ENCODE measurements at regions not wholly inside any gene's neighbourhood (a gene's known extent, or its start where the extent isn't known, plus 50 kb on each side); places are given as distances from the start of the nearest gene placed in this dataset.
"Not testable (repeated sequence)": the region's sequence is repeated elsewhere in the genome, so short reads cannot be mapped to it uniquely, and the experiment has no call there.

- TF ChIP-seq SUZ12 (IDR thresholded peaks at IDR 0.05; ENCODE audit: extremely low read depth, insufficient read depth, insufficient read length) (no peak), YY1 (IDR thresholded peaks at IDR 0.05; ENCODE audit: insufficient read depth, insufficient read length) (no peak), ZNF274 (IDR thresholded peaks at IDR 0.05; ENCODE audit: low read depth, low read length) (no peak)
- Histone ChIP-seq H3K9ac (ENCODE audit: insufficient read length, low read depth) (no peak overlapping the region), H3K36me3 (ENCODE audit: insufficient read depth, insufficient read length, low read length) (no peaks in the 10 kb centered on the region), H3K9me3 (ENCODE audit: insufficient read depth, low read length) (peaks cover 10% of the 10 kb centered on the region; the same call in 1 of the 2 replicates), H3K4me1 (ENCODE audit: insufficient read depth, insufficient read length) (no peaks in the 10 kb centered on the region), H3K27me3 (ENCODE audit: insufficient read depth, insufficient read length) (no peaks in the 10 kb centered on the region), H3K4me3 (ENCODE audit: insufficient read length, low read depth) (no peak overlapping the region)
- no peak for DNase-seq (ENCODE audit: low read depth, low spot score)
Observed at GRCh38 chr1:147053269-147053668, 115.1 kb downstream of the NBPF12 start.

- H3K9me3 ChIP-seq (ENCODE audit: insufficient read depth, low read length): peaks cover 5% of the 10 kb centered on the region; the same call in 1 of the 2 replicates
- H3K27me3 ChIP-seq (ENCODE audit: insufficient read depth, insufficient read length): no peaks in the 10 kb centered on the region
- no peak for DNase-seq (ENCODE audit: low read depth, low spot score)
- no peak overlapping the region for H3K9ac ChIP-seq (ENCODE audit: insufficient read length, low read depth)
- H3K4me3 ChIP-seq (ENCODE audit: insufficient read length, low read depth): no peak overlapping the region
- TF ChIP-seq SUZ12 (IDR thresholded peaks at IDR 0.05; ENCODE audit: extremely low read depth, insufficient read depth, insufficient read length): no peak
- no peak for TF ChIP-seq YY1 (IDR thresholded peaks at IDR 0.05; ENCODE audit: insufficient read depth, insufficient read length)
- TF ChIP-seq ZNF274 (IDR thresholded peaks at IDR 0.05; ENCODE audit: low read depth, low read length): no peak
- no peaks in the 10 kb centered on the region for H3K4me1 ChIP-seq (ENCODE audit: insufficient read depth, insufficient read length)
- H3K36me3 ChIP-seq (ENCODE audit: insufficient read depth, insufficient read length, low read length): no peaks in the 10 kb centered on the region
Observed at GRCh38 chr1:147052677-147053076, 114.6 kb downstream of the NBPF12 start.

- no peak for DNase-seq (ENCODE audit: low read depth, low spot score)
- Histone ChIP-seq H3K36me3 (ENCODE audit: insufficient read depth, insufficient read length, low read length) (no peaks in the 10 kb centered on the region), H3K4me1 (ENCODE audit: insufficient read depth, insufficient read length) (no peaks in the 10 kb centered on the region), H3K9ac (ENCODE audit: insufficient read length, low read depth) (no peak overlapping the region), H3K4me3 (ENCODE audit: insufficient read length, low read depth) (no peak overlapping the region), H3K9me3 (ENCODE audit: insufficient read depth, low read length) (no peaks in the 10 kb centered on the region), H3K27me3 (ENCODE audit: insufficient read depth, insufficient read length) (no peaks in the 10 kb centered on the region)
- TF ChIP-seq ZNF274 (IDR thresholded peaks at IDR 0.05; ENCODE audit: low read depth, low read length) (no peak), YY1 (IDR thresholded peaks at IDR 0.05; ENCODE audit: insufficient read depth, insufficient read length) (no peak)
Observed at GRCh38 chr1:147052143-147052542, 114.0 kb downstream of the NBPF12 start.

GRCh38 chr1:147051136-147051535 lies 113.0 kb downstream of the NBPF12 start:
- Histone ChIP-seq H3K4me3 (ENCODE audit: insufficient read length, low read depth) (no peak overlapping the region), H3K9me3 (ENCODE audit: insufficient read depth, low read length) (no peaks in the 10 kb centered on the region), H3K9ac (ENCODE audit: insufficient read length, low read depth) (no peak overlapping the region), H3K36me3 (ENCODE audit: insufficient read depth, insufficient read length, low read length) (no peaks in the 10 kb centered on the region), H3K27me3 (ENCODE audit: insufficient read depth, insufficient read length) (no peaks in the 10 kb centered on the region), H3K4me1 (ENCODE audit: insufficient read depth, insufficient read length) (no peaks in the 10 kb centered on the region)
- DNase-seq (ENCODE audit: low read depth, low spot score): no peak
- TF ChIP-seq SUZ12 (IDR thresholded peaks at IDR 0.05; ENCODE audit: extremely low read depth, insufficient read depth, insufficient read length): no peak
- TF ChIP-seq ZNF274 (IDR thresholded peaks at IDR 0.05; ENCODE audit: low read depth, low read length): no peak
- no peak for TF ChIP-seq YY1 (IDR thresholded peaks at IDR 0.05; ENCODE audit: insufficient read depth, insufficient read length)

GRCh38 chr1:147050654-147051053 lies 112.5 kb downstream of the NBPF12 start:
- Histone ChIP-seq H3K4me1 (ENCODE audit: insufficient read depth, insufficient read length) (no peaks in the 10 kb centered on the region), H3K4me3 (ENCODE audit: insufficient read length, low read depth) (no peak overlapping the region), H3K9me3 (ENCODE audit: insufficient read depth, low read length) (no peaks in the 10 kb centered on the region), H3K9ac (ENCODE audit: insufficient read length, low read depth) (no peak overlapping the region), H3K36me3 (ENCODE audit: insufficient read depth, insufficient read length, low read length) (no peaks in the 10 kb centered on the region), H3K27me3 (ENCODE audit: insufficient read depth, insufficient read length) (no peaks in the 10 kb centered on the region)
- TF ChIP-seq SUZ12 (IDR thresholded peaks at IDR 0.05; ENCODE audit: extremely low read depth, insufficient read depth, insufficient read length): no peak
- TF ChIP-seq ZNF274 (IDR thresholded peaks at IDR 0.05; ENCODE audit: low read depth, low read length): no peak
- no peak for DNase-seq (ENCODE audit: low read depth, low spot score)

GRCh38 chr1:147046863-147047394 lies 108.8 kb downstream of the NBPF12 start:
- not testable (repeated sequence) for H3K27me3 ChIP-seq (ENCODE audit: insufficient read depth, insufficient read length); H3K4me3 ChIP-seq (ENCODE audit: insufficient read length, low read depth); DNase-seq (ENCODE audit: low read depth, low spot score); H3K9ac ChIP-seq (ENCODE audit: insufficient read length, low read depth); H3K4me1 ChIP-seq (ENCODE audit: insufficient read depth, insufficient read length); H3K9me3 ChIP-seq (ENCODE audit: insufficient read depth, low read length); H3K36me3 ChIP-seq (ENCODE audit: insufficient read depth, insufficient read length, low read length)

- Histone ChIP-seq H3K9ac (ENCODE audit: insufficient read length, low read depth) (no peak overlapping the region), H3K4me3 (ENCODE audit: insufficient read length, low read depth) (no peak overlapping the region), H3K9me3 (ENCODE audit: insufficient read depth, low read length) (no peaks in the 10 kb centered on the region), H3K36me3 (ENCODE audit: insufficient read depth, insufficient read length, low read length) (no peaks in the 10 kb centered on the region), H3K4me1 (ENCODE audit: insufficient read depth, insufficient read length) (no peaks in the 10 kb centered on the region), H3K27me3 (ENCODE audit: insufficient read depth, insufficient read length) (no peaks in the 10 kb centered on the region)
- TF ChIP-seq ZNF274 (IDR thresholded peaks at IDR 0.05; ENCODE audit: low read depth, low read length) (no peak), SUZ12 (IDR thresholded peaks at IDR 0.05; ENCODE audit: extremely low read depth, insufficient read depth, insufficient read length) (no peak), YY1 (IDR thresholded peaks at IDR 0.05; ENCODE audit: insufficient read depth, insufficient read length) (no peak)
- no peak for DNase-seq (ENCODE audit: low read depth, low spot score)
Observed at GRCh38 chr1:147046189-147046862, 108.2 kb downstream of the NBPF12 start.
